ENCODE measurements at regions not wholly inside any gene's neighbourhood (a gene's known extent, or its start where the extent isn't known, plus 50 kb on each side); places are given as distances from the start of the nearest gene placed in this dataset.

DNA sequence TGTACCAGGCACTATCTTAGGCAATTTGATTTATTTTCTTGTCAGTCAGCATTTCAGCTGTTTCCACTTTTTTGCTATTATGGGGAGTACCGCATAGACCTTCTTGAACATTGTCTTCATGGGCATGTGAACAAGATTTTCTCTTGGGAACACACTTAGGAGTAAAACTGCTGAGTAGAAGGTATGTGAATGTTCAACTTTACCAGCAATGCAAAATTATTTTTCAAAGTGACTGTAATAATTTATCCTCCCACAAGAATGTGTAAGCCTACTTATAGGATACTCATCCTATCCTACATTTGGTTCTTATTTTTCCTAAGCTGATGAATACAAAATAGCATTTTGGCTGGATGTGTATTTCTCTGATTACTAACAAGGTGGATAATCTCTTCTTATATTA is 132.0 kb upstream of the NAV2 start:
- Mint-ChIP-seq H3K27ac (ENCODE audit: unreplicated experiment) (no peak overlapping the region), H3K36me3 (ENCODE audit: low read depth, unreplicated experiment) (peaks cover under 1% of the 10 kb centered on the region), H3K27me3 (ENCODE audit: low read depth, unreplicated experiment) (peaks cover 18% of the 10 kb centered on the region), H3K9me3 (ENCODE audit: unreplicated experiment) (peaks cover 15% of the 10 kb centered on the region), H3K4me3 (ENCODE audit: unreplicated experiment) (no peak overlapping the region), H3K4me1 (ENCODE audit: low read depth, unreplicated experiment) (peaks cover 13% of the 10 kb centered on the region)
- DNase-seq (ENCODE audit: low read depth) (no peak), FAIRE-seq (no peak)
- no peak overlapping the region for H3K9ac ChIP-seq (ENCODE audit: low read length)
- H2AFZ ChIP-seq (ENCODE audit: low read depth, low read length) = no peak overlapping the region
- no peaks in the 10 kb centered on the region for H4K20me1 ChIP-seq (ENCODE audit: insufficient read depth, low read length)
- peaks cover 25% of the 10 kb centered on the region for H3K4me1 ChIP-seq (ENCODE audit: insufficient read depth, low read length)
- H3K4me2 ChIP-seq (ENCODE audit: low read length) = no peak overlapping the region
- no peaks in the 10 kb centered on the region for H3K27me3 ChIP-seq (ENCODE audit: insufficient read depth, low read length)
- TF ChIP-seq EZH2 (IDR thresholded peaks at IDR 0.05; ENCODE audit: insufficient read depth, low read length) (no peak), CTCF (IDR thresholded peaks at IDR 0.05; ENCODE audit: insufficient read depth, low read depth, low read length) (no peak)
- no peak overlapping the region for H3K27ac ChIP-seq (ENCODE audit: low read depth, low read length)
- no peaks in the 10 kb centered on the region for H3K79me2 ChIP-seq (ENCODE audit: insufficient read depth, low read length)
- no peak overlapping the region for H3K4me3 ChIP-seq (ENCODE audit: insufficient read depth, low read depth, low read length)
- H3K9me3 ChIP-seq (ENCODE audit: insufficient read depth, low read depth, low read length) = no peaks in the 10 kb centered on the region
- no peaks in the 10 kb centered on the region for H3K36me3 ChIP-seq (ENCODE audit: insufficient read depth, low read length)

- Mint-ChIP-seq H3K27me3 (ENCODE audit: low read depth, unreplicated experiment) (peaks cover 19% of the 10 kb centered on the region), H3K4me3 (ENCODE audit: unreplicated experiment) (no peak overlapping the region), H3K9me3 (ENCODE audit: unreplicated experiment) (peaks cover 11% of the 10 kb centered on the region), H3K4me1 (ENCODE audit: low read depth, unreplicated experiment) (peaks cover 13% of the 10 kb centered on the region), H3K27ac (ENCODE audit: unreplicated experiment) (no peak overlapping the region), H3K36me3 (ENCODE audit: low read depth, unreplicated experiment) (no peaks in the 10 kb centered on the region)
- Histone ChIP-seq H3K4me1 (ENCODE audit: insufficient read depth, low read length) (peaks cover 25% of the 10 kb centered on the region), H3K27ac (ENCODE audit: low read depth, low read length) (no peak overlapping the region), H3K27me3 (ENCODE audit: insufficient read depth, low read length) (no peaks in the 10 kb centered on the region), H3K4me2 (ENCODE audit: low read length) (no peak overlapping the region), H3K79me2 (ENCODE audit: insufficient read depth, low read length) (no peaks in the 10 kb centered on the region), H3K36me3 (ENCODE audit: insufficient read depth, low read length) (no peaks in the 10 kb centered on the region), H2AFZ (ENCODE audit: low read depth, low read length) (no peak overlapping the region), H4K20me1 (ENCODE audit: insufficient read depth, low read length) (no peaks in the 10 kb centered on the region), H3K9me3 (ENCODE audit: insufficient read depth, low read depth, low read length) (no peaks in the 10 kb centered on the region), H3K9ac (ENCODE audit: low read length) (no peak overlapping the region), H3K4me3 (ENCODE audit: insufficient read depth, low read depth, low read length) (no peak overlapping the region)
- FAIRE-seq (no peak), DNase-seq (ENCODE audit: low read depth) (no peak)
- TF ChIP-seq EZH2 (IDR thresholded peaks at IDR 0.05; ENCODE audit: insufficient read depth, low read length) (no peak), CTCF (IDR thresholded peaks at IDR 0.05; ENCODE audit: insufficient read depth, low read depth, low read length) (no peak)
Observed at GRCh38 chr11:19579957-19580356, 132.7 kb upstream of the NAV2 start.

- H3K79me2 ChIP-seq (ENCODE audit: insufficient read depth, low read length) = no peaks in the 10 kb centered on the region
- H3K27ac ChIP-seq (ENCODE audit: low read depth, low read length) = no peak overlapping the region
- H3K9me3 ChIP-seq (ENCODE audit: insufficient read depth, low read depth, low read length) = no peaks in the 10 kb centered on the region
- TF ChIP-seq CTCF (IDR thresholded peaks at IDR 0.05; ENCODE audit: insufficient read depth, low read depth, low read length) (no peak), EZH2 (IDR thresholded peaks at IDR 0.05; ENCODE audit: insufficient read depth, low read length) (no peak)
- H3K4me1 Mint-ChIP-seq (ENCODE audit: low read depth, unreplicated experiment) = peaks cover 13% of the 10 kb centered on the region
- no peak overlapping the region for H3K27ac Mint-ChIP-seq (ENCODE audit: unreplicated experiment)
- no peak overlapping the region for H3K9ac ChIP-seq (ENCODE audit: low read length)
- no peaks in the 10 kb centered on the region for H4K20me1 ChIP-seq (ENCODE audit: insufficient read depth, low read length)
- H2AFZ ChIP-seq (ENCODE audit: low read depth, low read length) = no peak overlapping the region
- no peak for DNase-seq (ENCODE audit: low read depth)
- H3K4me2 ChIP-seq (ENCODE audit: low read length) = no peak overlapping the region
- peaks cover 25% of the 10 kb centered on the region for H3K4me1 ChIP-seq (ENCODE audit: insufficient read depth, low read length)
- no peak for FAIRE-seq
- peaks cover 9% of the 10 kb centered on the region for H3K9me3 Mint-ChIP-seq (ENCODE audit: unreplicated experiment)
- H3K4me3 Mint-ChIP-seq (ENCODE audit: unreplicated experiment) = no peak overlapping the region
- no peak overlapping the region for H3K4me3 ChIP-seq (ENCODE audit: insufficient read depth, low read depth, low read length)
- H3K27me3 ChIP-seq (ENCODE audit: insufficient read depth, low read length) = no peaks in the 10 kb centered on the region
- peaks cover 16% of the 10 kb centered on the region for H3K27me3 Mint-ChIP-seq (ENCODE audit: low read depth, unreplicated experiment)
- H3K36me3 Mint-ChIP-seq (ENCODE audit: low read depth, unreplicated experiment) = no peaks in the 10 kb centered on the region
- no peaks in the 10 kb centered on the region for H3K36me3 ChIP-seq (ENCODE audit: insufficient read depth, low read length)
Observed at GRCh38 chr11:19578871-19579270, 133.8 kb upstream of the NAV2 start.
